ENCODE measurements at regions not wholly inside any gene's neighbourhood (a gene's known extent, or its start where the extent isn't known, plus 50 kb on each side); places are given as distances from the start of the nearest gene placed in this dataset.

- H3K27ac ChIP-seq = no peak overlapping the region
- no peaks in the 10 kb centered on the region for H3K27me3 ChIP-seq (ENCODE audit: control insufficient read depth, insufficient read depth, low read length)
- TF ChIP-seq, protein P1, sequence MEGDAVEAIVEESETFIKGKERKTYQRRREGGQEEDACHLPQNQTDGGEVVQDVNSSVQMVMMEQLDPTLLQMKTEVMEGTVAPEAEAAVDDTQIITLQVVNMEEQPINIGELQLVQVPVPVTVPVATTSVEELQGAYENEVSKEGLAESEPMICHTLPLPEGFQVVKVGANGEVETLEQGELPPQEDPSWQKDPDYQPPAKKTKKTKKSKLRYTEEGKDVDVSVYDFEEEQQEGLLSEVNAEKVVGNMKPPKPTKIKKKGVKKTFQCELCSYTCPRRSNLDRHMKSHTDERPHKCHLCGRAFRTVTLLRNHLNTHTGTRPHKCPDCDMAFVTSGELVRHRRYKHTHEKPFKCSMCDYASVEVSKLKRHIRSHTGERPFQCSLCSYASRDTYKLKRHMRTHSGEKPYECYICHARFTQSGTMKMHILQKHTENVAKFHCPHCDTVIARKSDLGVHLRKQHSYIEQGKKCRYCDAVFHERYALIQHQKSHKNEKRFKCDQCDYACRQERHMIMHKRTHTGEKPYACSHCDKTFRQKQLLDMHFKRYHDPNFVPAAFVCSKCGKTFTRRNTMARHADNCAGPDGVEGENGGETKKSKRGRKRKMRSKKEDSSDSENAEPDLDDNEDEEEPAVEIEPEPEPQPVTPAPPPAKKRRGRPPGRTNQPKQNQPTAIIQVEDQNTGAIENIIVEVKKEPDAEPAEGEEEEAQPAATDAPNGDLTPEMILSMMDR (IDR thresholded peaks at IDR 0.05) = no peak
- H3K4me2 ChIP-seq (ENCODE audit: low read length) = no peak overlapping the region
- no peaks in the 10 kb centered on the region for H3K79me2 ChIP-seq
- H2AFZ ChIP-seq = no peak overlapping the region
- H3K9ac ChIP-seq = no peak overlapping the region
- no peaks in the 10 kb centered on the region for H3K9me3 ChIP-seq (ENCODE audit: control insufficient read depth, low read length)
- no peaks in the 10 kb centered on the region for H3K36me3 ChIP-seq (ENCODE audit: control insufficient read depth, insufficient read depth, low read length)
- no peaks in the 10 kb centered on the region for H3K4me1 ChIP-seq
- H3K4me3 ChIP-seq (ENCODE audit: low read depth, low read length) = no peak overlapping the region
These were observed 338.3 kb upstream of the NT5C1B start for GRCh38 chr2:18927525-18928232.

- no peak overlapping the region for H3K9ac ChIP-seq
- no peaks in the 10 kb centered on the region for H3K79me2 ChIP-seq
- H3K4me2 ChIP-seq (ENCODE audit: low read length) = no peak overlapping the region
- H3K27me3 ChIP-seq (ENCODE audit: control insufficient read depth, insufficient read depth, low read length) = no peaks in the 10 kb centered on the region
- H3K4me3 ChIP-seq (ENCODE audit: low read depth, low read length) = no peak overlapping the region
- H2AFZ ChIP-seq = no peak overlapping the region
- no peak overlapping the region for H3K27ac ChIP-seq
- H3K36me3 ChIP-seq (ENCODE audit: control insufficient read depth, insufficient read depth, low read length) = no peaks in the 10 kb centered on the region
- TF ChIP-seq, protein P1 (IDR thresholded peaks at IDR 0.05) = no peak
- H3K9me3 ChIP-seq (ENCODE audit: control insufficient read depth, low read length) = no peaks in the 10 kb centered on the region
- H3K4me1 ChIP-seq = no peaks in the 10 kb centered on the region
These were observed 337.5 kb upstream of the NT5C1B start for GRCh38 chr2:18926631-18927524.

DNA sequence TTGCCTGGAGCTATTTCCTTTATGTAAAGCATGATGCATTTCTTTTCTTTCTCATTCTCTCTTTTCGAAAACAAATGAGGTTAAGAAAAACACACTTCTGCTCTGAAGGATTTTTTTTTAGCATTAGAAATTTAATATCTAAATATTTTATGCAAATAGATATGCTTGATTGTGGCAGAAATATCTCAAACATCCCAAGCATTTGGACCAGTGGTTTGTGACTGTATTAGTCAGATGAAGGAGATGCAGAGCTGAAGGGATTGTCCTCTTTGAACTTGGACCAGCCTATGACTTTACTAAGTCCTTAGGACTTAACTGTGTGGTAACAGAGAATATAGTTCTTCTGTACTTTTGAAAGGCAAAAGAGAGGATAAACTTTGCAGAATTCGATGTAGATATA lies 335.9 kb upstream of the NT5C1B start:
- Histone ChIP-seq H3K27me3 (ENCODE audit: control insufficient read depth, insufficient read depth, low read length) (no peaks in the 10 kb centered on the region), H3K4me2 (ENCODE audit: low read length) (no peak overlapping the region), H3K9ac (no peak overlapping the region), H3K27ac (no peak overlapping the region), H2AFZ (no peak overlapping the region), H3K4me3 (ENCODE audit: low read depth, low read length) (no peak overlapping the region), H3K79me2 (no peaks in the 10 kb centered on the region), H3K36me3 (ENCODE audit: control insufficient read depth, insufficient read depth, low read length) (no peaks in the 10 kb centered on the region), H3K4me1 (no peaks in the 10 kb centered on the region), H3K9me3 (ENCODE audit: control insufficient read depth, low read length) (no peaks in the 10 kb centered on the region)
- TF ChIP-seq, protein P1 (IDR thresholded peaks at IDR 0.05) = no peak

DNA sequence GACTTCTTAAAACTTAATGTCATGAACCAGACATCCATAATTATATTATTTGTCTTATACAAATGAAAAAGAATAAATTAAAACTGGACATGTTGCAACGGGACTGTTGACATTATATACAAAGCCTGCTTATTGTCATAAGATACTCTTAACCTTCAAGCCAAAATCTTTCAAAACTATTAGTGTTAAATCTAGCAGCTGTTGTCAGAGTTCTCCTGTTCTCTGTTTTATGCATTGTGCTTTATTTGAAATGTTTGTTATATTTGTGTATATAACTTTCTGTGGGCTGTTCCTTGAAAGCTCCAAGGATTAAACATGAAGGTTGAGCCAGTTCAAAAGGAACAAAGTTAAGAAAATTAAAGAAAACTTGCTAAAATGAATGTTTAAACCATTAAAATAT lies 335.5 kb upstream of the NT5C1B start:
- Histone ChIP-seq H2AFZ (no peak overlapping the region), H3K79me2 (no peaks in the 10 kb centered on the region), H3K4me1 (no peaks in the 10 kb centered on the region), H3K36me3 (ENCODE audit: control insufficient read depth, insufficient read depth, low read length) (no peaks in the 10 kb centered on the region), H3K4me2 (ENCODE audit: low read length) (no peak overlapping the region), H3K9ac (no peak overlapping the region), H3K27ac (no peak overlapping the region), H3K9me3 (ENCODE audit: control insufficient read depth, low read length) (no peaks in the 10 kb centered on the region), H3K4me3 (ENCODE audit: low read depth, low read length) (no peak overlapping the region), H3K27me3 (ENCODE audit: control insufficient read depth, insufficient read depth, low read length) (no peaks in the 10 kb centered on the region)
- TF ChIP-seq, protein P1 (IDR thresholded peaks at IDR 0.05) = no peak

All from parathyroid adenoma (tissue), 2 donors.